Uterus (tissue), 3 donors: ENCODE measurements at regions not wholly inside any gene's neighbourhood (a gene's known extent, or its start where the extent isn't known, plus 50 kb on each side); places are given as distances from the start of the nearest gene placed in this dataset.
"Not testable (repeated sequence)": the region's sequence is repeated elsewhere in the genome, so short reads cannot be mapped to it uniquely, and the experiment has no call there.

ENCODE experiments used
- DNase-seq, 2 donors: peaks; one replicate each; pipeline ENCODE4 v3.0.0-alpha.2; 2019 to 2020
- H3K27ac ChIP-seq, 2 donors: fragments of 200-600 bp; sonication (generic); 1 replicate in 1 of 2; 2 replicates in 1 of 2; pipeline ENCODE4 v1.5.1; 2016 to 2018
- H3K27me3 ChIP-seq, 2 donors: fragments of 200-600 bp; sonication (generic); one replicate each; pipeline ENCODE4 v1.5.1; 2018 to 2019; ENCODE audit warnings: control low read depth in 1 of 2
- H3K36me3 ChIP-seq, 2 donors: fragments of 200-600 bp; sonication (generic); one replicate each; pipeline ENCODE4 v1.5.1; 2019; ENCODE audit warnings: control low read depth in 1 of 2
- H3K4me1 ChIP-seq, 2 donors: fragments of 200-600 bp; sonication (generic); one replicate each; pipeline ENCODE4 v1.5.1; 2018 to 2019; ENCODE audit warnings: control low read depth in 1 of 2
- H3K4me3 ChIP-seq, 2 donors: fragments of 200-600 bp; sonication (generic); 1 replicate in 1 of 2; 2 replicates in 1 of 2; pipeline ENCODE4 v1.5.1; 2018 to 2019; ENCODE audit warnings: mild to moderate bottlenecking in 1 of 2
- H3K9me3 ChIP-seq, 2 donors: fragments of 200-600 bp; sonication (generic); one replicate each; pipeline ENCODE4 v1.5.1; 2019; ENCODE audit warnings: control low read depth in 1 of 2
- POLR2A ChIP-seq, 2 donors: fragments of 450-650 bp; IDR thresholded peaks; one replicate each; pipeline ENCODE4 v1.6.1; 2016; ENCODE audit warnings: antibody characterized with exemption in 2 of 2, mild to moderate bottlenecking in 1 of 2, moderate library complexity in 1 of 2
- intact Hi-C: fragments of 100-400 bp; cut with DNase I; formaldehyde crosslinking; loops from one replicate; pipeline ENCODE4 v1.15.1; 2023; ENCODE audit warnings: low total_unique reads
- TF ChIP-seq, protein P1 (sequence below), 4 experiments: fragments of 200-600 bp in 2 of 4; fragments of 450-650 bp in 2 of 4; sonication (generic) in 2 of 4; IDR thresholded peaks; one replicate each; pipeline ENCODE4 v1.5.1; 2016 to 2019; ENCODE audit warnings: antibody characterized with exemption in 4 of 4, mild to moderate bottlenecking in 2 of 4, moderate library complexity in 1 of 4
- donor health status: DM: yes; HTN: yes; CAD: no.

DNA sequence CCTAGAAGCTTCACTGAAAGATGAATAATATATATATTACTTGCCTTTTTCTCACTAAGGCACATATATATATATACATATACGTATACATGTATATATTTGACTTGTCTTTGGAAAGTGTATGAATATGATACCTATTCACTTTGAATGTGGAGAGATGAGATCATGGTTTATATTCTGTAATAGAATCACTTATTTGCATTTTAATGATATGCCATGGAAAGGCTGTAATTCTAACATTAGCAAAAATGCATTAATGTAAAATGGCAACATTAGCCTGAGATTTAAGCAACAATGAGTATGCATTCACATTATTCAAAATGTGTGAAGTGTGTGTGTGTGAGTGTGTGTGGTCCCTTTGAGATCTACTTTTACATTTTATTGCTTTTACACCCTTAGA is 54.5 kb upstream of the PRKD1 start:
- Histone ChIP-seq H3K27ac (no peak overlapping the region), H3K36me3 (no peaks in the 10 kb centered on the region), H3K4me1 (no peaks in the 10 kb centered on the region), H3K27me3 (no peaks in the 10 kb centered on the region), H3K4me3 (no peak overlapping the region), H3K9me3 (no peaks in the 10 kb centered on the region)
- TF ChIP-seq POLR2A (IDR thresholded peaks at IDR 0.05) = no peak
- TF ChIP-seq, protein P1, sequence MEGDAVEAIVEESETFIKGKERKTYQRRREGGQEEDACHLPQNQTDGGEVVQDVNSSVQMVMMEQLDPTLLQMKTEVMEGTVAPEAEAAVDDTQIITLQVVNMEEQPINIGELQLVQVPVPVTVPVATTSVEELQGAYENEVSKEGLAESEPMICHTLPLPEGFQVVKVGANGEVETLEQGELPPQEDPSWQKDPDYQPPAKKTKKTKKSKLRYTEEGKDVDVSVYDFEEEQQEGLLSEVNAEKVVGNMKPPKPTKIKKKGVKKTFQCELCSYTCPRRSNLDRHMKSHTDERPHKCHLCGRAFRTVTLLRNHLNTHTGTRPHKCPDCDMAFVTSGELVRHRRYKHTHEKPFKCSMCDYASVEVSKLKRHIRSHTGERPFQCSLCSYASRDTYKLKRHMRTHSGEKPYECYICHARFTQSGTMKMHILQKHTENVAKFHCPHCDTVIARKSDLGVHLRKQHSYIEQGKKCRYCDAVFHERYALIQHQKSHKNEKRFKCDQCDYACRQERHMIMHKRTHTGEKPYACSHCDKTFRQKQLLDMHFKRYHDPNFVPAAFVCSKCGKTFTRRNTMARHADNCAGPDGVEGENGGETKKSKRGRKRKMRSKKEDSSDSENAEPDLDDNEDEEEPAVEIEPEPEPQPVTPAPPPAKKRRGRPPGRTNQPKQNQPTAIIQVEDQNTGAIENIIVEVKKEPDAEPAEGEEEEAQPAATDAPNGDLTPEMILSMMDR (IDR thresholded peaks at IDR 0.05) = no peak
- no peak for DNase-seq
- intact Hi-C loops = no loop called here

DNA sequence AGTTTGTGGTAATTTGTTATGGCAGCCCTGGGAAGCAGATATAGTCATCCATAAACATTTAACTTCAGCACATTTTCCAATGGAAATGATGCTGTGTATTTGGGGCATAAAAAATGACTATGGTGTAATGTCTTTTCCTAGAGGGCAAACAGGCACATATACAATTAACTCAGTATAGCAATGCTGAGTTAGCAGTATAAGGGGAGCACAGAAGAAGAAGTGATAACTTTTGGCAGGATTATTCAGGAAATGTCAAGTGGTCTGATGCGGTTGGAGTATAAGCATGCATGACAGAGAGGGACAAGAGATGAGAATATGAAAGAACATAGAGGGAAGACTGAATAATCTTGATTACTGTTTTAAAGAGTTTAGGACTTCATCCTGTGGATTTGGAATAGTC is 55.3 kb upstream of the PRKD1 start:
- DNase-seq = no peak
- H3K36me3 ChIP-seq = no peaks in the 10 kb centered on the region
- intact Hi-C loops = no loop called here
- no peaks in the 10 kb centered on the region for H3K27me3 ChIP-seq
- no peaks in the 10 kb centered on the region for H3K4me1 ChIP-seq
- H3K27ac ChIP-seq = no peak overlapping the region
- H3K4me3 ChIP-seq = no peak overlapping the region
- no peak for TF ChIP-seq POLR2A (IDR thresholded peaks at IDR 0.05)
- TF ChIP-seq, protein P1 (IDR thresholded peaks at IDR 0.05) = no peak
- H3K9me3 ChIP-seq = no peaks in the 10 kb centered on the region

DNA sequence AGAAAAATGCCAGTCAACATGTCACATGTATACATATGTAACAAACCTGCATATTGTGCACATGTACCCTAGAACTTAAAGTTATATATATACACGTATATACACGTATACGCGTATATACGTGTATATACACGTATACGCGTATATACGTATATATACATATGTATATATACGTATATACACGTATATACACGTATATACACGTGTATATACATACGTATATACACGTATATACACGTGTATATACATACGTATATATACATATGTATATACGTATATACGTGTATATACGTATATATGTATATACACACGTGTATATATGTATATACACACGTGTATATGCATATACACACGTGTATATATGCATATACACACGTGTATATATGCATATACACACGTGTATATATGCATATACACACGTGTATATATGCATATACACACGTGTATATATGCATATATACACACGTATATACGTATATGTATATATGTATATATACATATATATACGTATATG is 62.8 kb upstream of the PRKD1 start:
- H3K27ac ChIP-seq, H3K9me3 ChIP-seq, H3K4me3 ChIP-seq, DNase-seq, intact Hi-C loops, H3K36me3 ChIP-seq, H3K4me1 ChIP-seq, H3K27me3 ChIP-seq: not testable (repeated sequence)

DNA sequence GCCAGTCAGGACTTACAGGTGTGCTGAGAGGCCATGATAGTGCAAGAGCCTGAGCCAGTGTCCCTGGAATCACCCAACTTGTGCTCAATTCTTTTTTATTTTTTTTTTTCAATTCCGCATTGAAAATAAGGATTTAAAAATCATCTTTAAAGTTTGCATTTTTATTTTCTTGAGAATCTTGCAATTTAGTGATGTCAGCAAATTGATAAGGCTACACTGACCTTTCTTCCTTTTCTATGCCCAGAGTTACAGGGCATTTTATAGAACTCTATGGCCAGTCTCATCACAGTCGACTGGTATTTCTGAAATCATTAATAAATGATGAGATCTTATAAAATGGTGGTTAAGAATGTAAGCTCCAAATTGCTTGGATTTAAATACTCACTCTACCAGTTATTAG is 63.3 kb upstream of the PRKD1 start:
- H3K36me3 ChIP-seq = no peaks in the 10 kb centered on the region
- H3K4me1 ChIP-seq = no peaks in the 10 kb centered on the region
- no peak for DNase-seq
- TF ChIP-seq POLR2A (IDR thresholded peaks at IDR 0.05) = no peak
- TF ChIP-seq, protein P1 (IDR thresholded peaks at IDR 0.05) = no peak
- no peak overlapping the region for H3K4me3 ChIP-seq
- H3K27me3 ChIP-seq = no peaks in the 10 kb centered on the region
- intact Hi-C loops = no loop called here
- no peak overlapping the region for H3K27ac ChIP-seq
- no peaks in the 10 kb centered on the region for H3K9me3 ChIP-seq

DNA sequence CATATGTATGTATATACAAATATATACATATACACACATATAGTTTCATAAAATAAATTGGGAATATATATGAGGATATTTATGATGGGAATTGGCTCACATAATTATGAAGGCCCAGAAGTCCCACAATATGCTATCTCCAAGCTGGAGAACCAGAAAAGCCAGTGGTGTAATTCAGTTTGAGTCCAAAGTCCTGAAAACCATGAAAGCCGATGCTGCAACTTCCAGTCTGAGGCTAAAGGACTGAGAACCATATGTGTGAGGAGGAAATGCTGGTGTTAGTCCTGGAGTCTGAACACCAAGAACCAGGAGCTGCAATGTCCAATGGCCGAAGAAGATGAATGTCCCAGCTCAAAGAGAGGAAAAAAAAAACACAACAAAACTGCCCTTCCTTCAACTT is 65.5 kb upstream of the PRKD1 start:
- intact Hi-C loops = no loop called here
- H3K27ac ChIP-seq = no peak overlapping the region
- TF ChIP-seq POLR2A (IDR thresholded peaks at IDR 0.05) = no peak

DNA sequence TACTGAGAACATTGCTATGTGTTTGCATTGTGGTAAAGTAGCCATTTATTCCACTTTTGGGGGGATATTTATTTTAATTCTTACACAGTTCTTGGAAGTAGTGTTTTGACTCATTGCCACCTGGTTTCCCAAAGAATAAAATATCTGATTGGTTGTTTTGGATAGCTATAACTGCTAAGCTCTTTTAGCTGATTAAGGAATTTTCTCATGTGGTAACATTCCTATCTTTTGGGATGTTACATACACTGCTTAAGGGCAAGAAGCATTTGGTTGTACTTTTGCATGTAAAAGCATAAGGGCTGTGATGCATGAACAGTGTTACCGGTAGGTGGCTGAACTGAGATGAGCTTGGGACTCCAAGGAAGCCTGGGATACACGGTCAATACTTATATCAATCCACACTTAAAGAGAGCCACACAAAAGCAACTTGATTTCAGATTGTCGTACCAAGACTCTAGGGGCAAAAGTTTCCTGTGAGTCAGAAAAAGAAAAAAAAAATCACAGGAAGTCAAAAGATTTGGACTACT is 71.4 kb upstream of the PRKD1 start:
- Histone ChIP-seq H3K4me1 (no peaks in the 10 kb centered on the region), H3K36me3 (no peaks in the 10 kb centered on the region), H3K27me3 (no peaks in the 10 kb centered on the region), H3K4me3 (no peak overlapping the region), H3K9me3 (no peaks in the 10 kb centered on the region), H3K27ac (no peak overlapping the region)
- intact Hi-C loops = no loop called here
- TF ChIP-seq POLR2A (IDR thresholded peaks at IDR 0.05) = no peak
- TF ChIP-seq, protein P1 (IDR thresholded peaks at IDR 0.05) = no peak
- DNase-seq = no peak

More for the DNA sequence above, 65.5 kb upstream of the PRKD1 start:
- Histone ChIP-seq H3K9me3 (no peaks in the 10 kb centered on the region), H3K36me3 (no peaks in the 10 kb centered on the region), H3K27me3 (no peaks in the 10 kb centered on the region), H3K4me3 (no peak overlapping the region), H3K4me1 (no peaks in the 10 kb centered on the region)
- no peak for DNase-seq
